Cardiac muscle cell (in vitro differentiated cells and primary cell): ENCODE measurements at regions not wholly inside any gene's neighbourhood (a gene's known extent, or its start where the extent isn't known, plus 50 kb on each side); places are given as distances from the start of the nearest gene placed in this dataset.
A peak's percentile ranks its signal among the peaks of the same experiment; 100 is the strongest.
"Not testable (repeated sequence)": the region's sequence is repeated elsewhere in the genome, so short reads cannot be mapped to it uniquely, and the experiment has no call there.

Experiments used
- DNase-seq, 2 donors: peaks; one replicate each; pipeline versions ENCODE4 v3.0.0 to v3.0.0-alpha.2; 2010 to 2017; ENCODE audit warnings: low read depth in 1 of 2, low spot score in 1 of 2
- H3K27ac ChIP-seq: fragments of 200-600 bp; sonication (generic); 2 replicates; pipeline ENCODE4 v1.5.1; 2016
- H3K27me3 ChIP-seq: fragments of 200-600 bp; sonication (generic); 2 replicates; pipeline ENCODE4 v1.6.0; 2016; ENCODE audit warnings: control low read depth
- H3K36me3 ChIP-seq: fragments of 200-600 bp; sonication (generic); 2 replicates; pipeline ENCODE4 v1.5.1; 2016; ENCODE audit warnings: control low read depth
- H3K4me1 ChIP-seq: fragments of 200-600 bp; sonication (generic); 2 replicates; pipeline ENCODE4 v1.8.1; 2017; ENCODE audit warnings: low read depth, mild to moderate bottlenecking, mixed run types
- H3K4me3 ChIP-seq: fragments of 200-600 bp; sonication (generic); 2 replicates; pipeline ENCODE4 v1.5.1; 2016; ENCODE audit warnings: mild to moderate bottlenecking
- H3K9me3 ChIP-seq: fragments of 200-600 bp; sonication (generic); 2 replicates; pipeline ENCODE4 v1.5.1; 2017; ENCODE audit warnings: low read depth, mild to moderate bottlenecking, control low read depth
- CTCF ChIP-seq: IDR thresholded peaks from 2 replicates; pipeline ENCODE4 v1.5.1; 2012; ENCODE audit warnings: low read depth, mild to moderate bottlenecking, low read length

GRCh38 chr7:81264116-81264515, 345.3 kb upstream of the SEMA3C start:
- Histone ChIP-seq H3K36me3 (no peaks in the 10 kb centered on the region), H3K9me3 (no peaks in the 10 kb centered on the region), H3K4me1 (no peaks in the 10 kb centered on the region), H3K27me3 (no peaks in the 10 kb centered on the region), H3K4me3 (no peak overlapping the region), H3K27ac (no peak overlapping the region)
- no peak for TF ChIP-seq CTCF
- DNase-seq, result no peak

GRCh38 chr7:81260152-81260551, 341.3 kb upstream of the SEMA3C start:
- Histone ChIP-seq H3K36me3 (no peaks in the 10 kb centered on the region), H3K27ac (no peak overlapping the region), H3K4me3 (no peak overlapping the region), H3K4me1 (no peaks in the 10 kb centered on the region), H3K9me3 (no peaks in the 10 kb centered on the region), H3K27me3 (no peaks in the 10 kb centered on the region)
- DNase-seq, result peak in 1 of 2 donors; percentile 13
- no peak for TF ChIP-seq CTCF

GRCh38 chr7:81256991-81257390, 338.1 kb upstream of the SEMA3C start:
- DNase-seq, result peak; percentile 35 to 59
- H3K9me3 ChIP-seq, result no peaks in the 10 kb centered on the region

GRCh38 chr7:81248420-81248819, 329.6 kb upstream of the SEMA3C start:
- TF ChIP-seq CTCF, result no peak
- DNase-seq, result no peak
- H3K9me3 ChIP-seq, result no peaks in the 10 kb centered on the region
- H3K27ac ChIP-seq, result no peak overlapping the region
- no peaks in the 10 kb centered on the region for H3K36me3 ChIP-seq
- no peaks in the 10 kb centered on the region for H3K4me1 ChIP-seq
- no peaks in the 10 kb centered on the region for H3K27me3 ChIP-seq
- no peak overlapping the region for H3K4me3 ChIP-seq

More at GRCh38 chr7:81256991-81257390, 338.1 kb upstream of the SEMA3C start:
- peak; percentile 38 for TF ChIP-seq CTCF
- H3K36me3 ChIP-seq, result no peaks in the 10 kb centered on the region
- H3K4me3 ChIP-seq, result no peak overlapping the region
- no peak overlapping the region for H3K27ac ChIP-seq
- H3K27me3 ChIP-seq, result no peaks in the 10 kb centered on the region
- H3K4me1 ChIP-seq, result no peaks in the 10 kb centered on the region

- not testable (repeated sequence) for H3K27me3 ChIP-seq, H3K9me3 ChIP-seq, H3K27ac ChIP-seq, H3K4me3 ChIP-seq, H3K4me1 ChIP-seq, DNase-seq, H3K36me3 ChIP-seq
Measured at GRCh38 chr7:81247364-81247763, 328.5 kb upstream of the SEMA3C start.

GRCh38 chr7:81245353-81245752, 326.5 kb upstream of the SEMA3C start:
- no peaks in the 10 kb centered on the region for H3K4me1 ChIP-seq
- no peaks in the 10 kb centered on the region for H3K36me3 ChIP-seq
- no peak overlapping the region for H3K27ac ChIP-seq
- TF ChIP-seq CTCF, result no peak
- DNase-seq, result no peak
- H3K9me3 ChIP-seq, result no peaks in the 10 kb centered on the region
- H3K27me3 ChIP-seq, result no peaks in the 10 kb centered on the region
- no peak overlapping the region for H3K4me3 ChIP-seq
